NCI-H2107 treated with DMSO at 0.1 percent for 48 hours (cell line): ENCODE measurements at regions not wholly inside any gene's neighbourhood (a gene's known extent, or its start where the extent isn't known, plus 50 kb on each side); places are given as distances from the start of the nearest gene placed in this dataset.

Experiments used
- DNase-seq: peaks from one replicate; lab custom pipeline; 2025; ENCODE audit not compliant: unreplicated experiment; lab: John Stamatoyannopoulos, UW

DNA sequence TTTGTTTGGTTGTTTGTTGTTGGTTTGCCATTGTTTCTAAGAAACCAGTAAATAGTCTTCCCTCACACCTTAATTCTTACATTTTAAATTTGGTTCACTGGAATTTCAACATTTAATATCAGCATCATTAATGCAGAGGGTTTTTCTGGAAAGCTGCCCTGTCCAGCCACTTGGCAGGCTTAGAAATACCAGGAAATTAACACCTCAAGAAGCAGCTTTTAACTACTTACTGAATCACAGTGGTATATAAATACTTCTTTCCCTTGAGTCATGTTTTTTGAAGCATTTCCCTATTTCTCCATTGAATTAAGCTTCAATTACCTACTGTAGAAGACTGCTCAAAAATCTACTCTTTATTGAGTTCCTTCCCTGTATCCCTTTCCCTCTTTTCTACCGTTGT is 1221.1 kb upstream of the ADGRL3 start:
- no peak for DNase-seq

GRCh38 chr4:59983852-59984251 is 1216.3 kb upstream of the ADGRL3 start:
- DNase-seq = no peak

- DNase-seq = no peak
These were observed 1212.8 kb upstream of the ADGRL3 start for GRCh38 chr4:59987289-59987688.

- no peak for DNase-seq
These were observed 1206.0 kb upstream of the ADGRL3 start for GRCh38 chr4:59994118-59994517.

- no peak for DNase-seq
These were observed 1197.4 kb upstream of the ADGRL3 start for GRCh38 chr4:60002603-60003337.

DNA sequence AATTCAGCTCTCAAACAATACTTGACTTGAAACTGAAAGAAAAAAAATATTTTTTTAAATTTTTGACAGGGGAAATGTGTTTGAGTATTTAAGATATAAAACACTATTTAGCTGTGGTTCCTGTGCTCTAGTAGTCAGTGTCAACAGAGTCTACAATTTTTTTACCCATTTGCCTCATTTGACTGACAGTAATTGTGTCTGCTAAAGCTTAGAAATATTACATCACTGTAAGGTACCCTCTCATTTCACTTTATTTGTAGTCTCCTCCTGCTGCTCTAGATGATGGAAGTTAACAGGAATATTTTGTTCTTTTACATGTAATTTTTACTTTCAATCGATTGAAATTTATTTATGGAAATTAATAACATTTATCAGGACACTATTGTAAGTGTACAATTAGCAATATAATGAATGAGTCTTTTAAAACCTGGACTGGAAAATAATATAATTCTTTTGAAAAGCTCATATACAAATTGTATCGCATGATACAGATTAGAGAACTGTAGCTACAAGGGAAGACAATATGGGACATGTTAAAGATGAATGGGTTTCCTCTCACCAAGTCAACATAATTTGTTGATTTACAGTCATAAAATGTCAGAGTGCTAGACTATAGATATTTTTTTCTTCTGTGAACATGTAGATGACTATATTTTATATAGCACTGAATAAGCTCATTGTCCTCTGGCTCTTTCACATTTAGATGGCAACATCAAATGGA is 1186.5 kb upstream of the ADGRL3 start:
- DNase-seq = no peak

DNA sequence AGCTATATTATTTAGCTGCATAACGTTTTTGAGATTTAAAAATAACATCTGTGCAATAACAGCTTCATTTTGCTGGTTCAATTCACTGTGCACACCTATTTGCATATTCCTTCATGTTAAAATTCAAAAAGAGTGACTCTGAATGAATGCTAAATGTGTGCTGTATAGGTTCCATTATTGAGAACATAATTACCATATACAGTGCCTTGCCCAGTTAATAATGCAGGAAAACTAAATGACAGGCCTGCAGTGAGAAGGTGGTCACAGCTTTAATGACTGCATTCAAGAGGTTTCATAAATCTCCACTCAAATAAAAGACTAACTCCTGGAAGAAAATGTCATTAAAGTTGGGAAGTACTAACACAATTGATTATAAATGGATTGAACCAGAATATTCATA is 1183.2 kb upstream of the ADGRL3 start:
- DNase-seq = no peak

DNA sequence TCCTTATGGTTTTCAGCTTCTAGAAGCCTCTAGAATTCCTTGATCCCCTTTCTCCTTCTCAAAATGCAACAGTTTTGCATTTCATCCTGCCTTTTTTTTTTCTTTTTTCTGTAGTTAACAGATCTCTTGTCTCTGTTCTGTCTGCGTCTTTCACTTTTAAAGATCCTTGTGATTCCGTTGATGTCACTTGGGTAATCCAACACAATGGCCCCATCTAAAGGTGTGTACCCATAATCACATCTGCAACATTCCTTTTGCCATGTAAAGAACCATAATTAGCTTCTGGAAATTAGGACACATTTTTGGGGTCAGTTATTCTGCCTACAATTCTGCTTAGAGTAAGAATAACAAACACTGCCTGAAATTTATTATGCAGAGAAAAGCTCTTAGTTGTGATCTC is 1180.9 kb upstream of the ADGRL3 start:
- DNase-seq = no peak

- DNase-seq = no peak
These were observed 1180.2 kb upstream of the ADGRL3 start for GRCh38 chr4:60019946-60020345.

DNA sequence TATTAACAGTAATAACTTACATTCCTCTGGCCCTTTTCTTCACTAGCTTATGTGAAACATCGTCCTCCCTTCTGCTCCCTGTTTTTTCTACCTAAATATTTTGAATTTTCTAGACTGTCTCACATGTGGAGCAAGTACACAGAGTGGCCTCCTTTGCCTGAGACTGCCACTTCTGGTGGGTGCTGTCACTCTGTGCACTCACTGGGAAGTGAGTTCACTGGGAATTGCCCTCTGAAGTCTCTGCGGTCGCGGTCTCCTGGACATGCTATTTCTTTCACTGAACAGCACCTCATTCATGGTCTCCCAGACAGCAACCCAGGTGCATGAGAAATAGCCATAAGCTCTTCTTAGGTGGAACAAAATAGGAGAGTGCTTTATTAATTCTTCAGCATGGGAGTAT is 1179.7 kb upstream of the ADGRL3 start:
- no peak for DNase-seq

GRCh38 chr4:60033826-60034225 is 1166.3 kb upstream of the ADGRL3 start:
- DNase-seq = no peak

- DNase-seq = no peak
These were observed 1165.8 kb upstream of the ADGRL3 start for GRCh38 chr4:60034361-60034760.

DNA sequence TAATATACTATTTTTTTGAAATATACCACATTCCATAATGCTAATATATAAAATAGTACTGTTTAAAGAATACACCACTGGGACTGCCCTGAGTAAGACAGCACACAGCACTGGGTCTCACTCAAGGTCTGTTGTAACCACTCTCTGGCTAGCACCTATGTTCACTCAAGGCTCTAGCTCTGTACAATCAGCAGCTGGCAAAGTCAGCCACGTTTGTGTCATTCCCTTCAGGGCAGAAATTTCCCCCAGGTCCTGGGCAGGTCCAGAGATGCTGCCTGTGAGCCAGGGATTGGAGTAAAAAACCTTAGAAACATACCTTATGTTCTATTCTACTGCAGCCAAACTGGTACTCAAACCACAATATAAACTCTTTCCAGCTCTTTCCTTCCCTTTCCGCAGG is 1160.2 kb upstream of the ADGRL3 start:
- DNase-seq = no peak

- no peak for DNase-seq
These were observed 1157.9 kb upstream of the ADGRL3 start for GRCh38 chr4:60042231-60042652.

DNA sequence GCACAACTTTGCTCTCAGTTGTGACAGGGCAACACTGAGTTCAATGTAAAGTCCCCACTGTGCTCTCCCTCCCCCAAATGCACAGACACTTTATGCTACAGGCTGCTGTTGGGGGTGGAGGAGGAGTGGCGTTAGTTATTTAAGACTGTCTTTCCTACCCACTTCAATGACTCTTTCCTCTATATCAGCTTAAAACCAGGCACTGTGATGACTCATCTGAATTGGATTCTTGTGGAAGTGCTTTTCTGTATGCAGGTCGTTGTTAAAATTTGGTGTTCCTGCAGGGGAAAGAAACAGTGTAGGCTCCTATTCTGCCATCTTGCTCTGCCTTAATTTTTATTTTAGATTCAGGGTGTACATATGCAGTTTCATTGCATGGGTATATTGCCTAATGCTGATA is 1157.2 kb upstream of the ADGRL3 start:
- no peak for DNase-seq

- no peak for DNase-seq
These were observed 1121.1 kb upstream of the ADGRL3 start for GRCh38 chr4:60078984-60079383.

- DNase-seq = no peak
These were observed 1118.3 kb upstream of the ADGRL3 start for GRCh38 chr4:60081839-60082238.

GRCh38 chr4:60088807-60089486 is 1111.2 kb upstream of the ADGRL3 start:
- DNase-seq = no peak

GRCh38 chr4:60089546-60090273 is 1110.4 kb upstream of the ADGRL3 start:
- no peak for DNase-seq

GRCh38 chr4:60096676-60097075 is 1103.5 kb upstream of the ADGRL3 start:
- DNase-seq = no peak

- DNase-seq = no peak
These were observed 1083.5 kb upstream of the ADGRL3 start for GRCh38 chr4:60116592-60116991.
